ENCODE measurements at regions not wholly inside any gene's neighbourhood (a gene's known extent, or its start where the extent isn't known, plus 50 kb on each side); places are given as distances from the start of the nearest gene placed in this dataset.

DNA sequence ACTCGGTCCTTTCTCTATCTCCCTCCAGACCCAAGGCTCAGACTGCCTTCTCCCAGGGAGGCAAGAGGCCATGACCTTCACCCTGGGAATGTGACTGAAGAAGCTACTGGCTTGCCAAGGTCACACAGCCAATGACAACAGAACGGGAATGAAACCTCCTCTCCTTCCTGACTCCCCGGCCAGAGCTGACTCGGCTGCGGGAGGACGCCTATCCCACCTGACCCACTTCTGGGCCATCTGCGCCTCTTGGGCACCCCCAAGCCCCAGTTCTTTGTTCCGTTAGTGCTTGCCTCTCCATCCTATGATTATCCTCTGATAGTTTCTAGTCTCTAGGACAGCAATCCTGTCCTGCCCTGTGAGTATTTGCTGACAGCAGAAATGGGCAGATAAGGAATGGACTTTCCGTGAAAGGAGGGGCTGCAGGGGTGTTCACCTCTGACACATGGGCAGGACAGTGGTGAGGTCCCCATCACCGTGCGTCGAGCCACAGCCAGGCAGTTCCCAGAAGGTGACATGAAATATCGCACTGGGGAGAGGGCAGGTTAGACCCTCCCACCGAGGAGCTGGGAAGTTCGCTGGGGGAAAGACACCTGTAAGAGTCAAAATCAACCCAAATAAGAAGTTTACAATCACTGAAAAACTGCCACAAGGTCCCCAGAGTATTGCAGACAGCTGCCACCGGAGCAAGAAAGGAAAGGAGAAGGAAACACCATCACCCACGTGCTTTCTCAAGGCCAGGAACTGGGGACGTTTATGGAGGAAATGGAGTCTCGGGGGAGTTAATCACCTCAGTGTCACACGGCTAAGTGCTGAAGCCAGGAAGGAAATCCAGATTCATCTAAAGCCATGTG, 63.0 kb downstream of the INSIG1 start:
- H3K4me1 ChIP-seq (ENCODE audit: control insufficient read depth, insufficient read depth, low read length, poor library complexity, severe bottlenecking), result no peaks in the 10 kb centered on the region
- H3K27ac ChIP-seq (ENCODE audit: low read depth, low read length, severe bottlenecking), result no peak overlapping the region
- WGBS, 2 experiments (ENCODE audit: insufficient coverage in 2 of 2), result 82% methylated on average over 17 to 18 of the region's 20 CpGs
- H3K36me3 ChIP-seq (ENCODE audit: control insufficient read depth, insufficient read depth, low read length), result no peaks in the 10 kb centered on the region
- H3K9me3 ChIP-seq (ENCODE audit: control insufficient read depth, low read length), result no peaks in the 10 kb centered on the region
- H3K4me3 ChIP-seq (ENCODE audit: extremely low read depth, insufficient read depth, low read length, poor library complexity, severe bottlenecking), result no peak overlapping the region

DNA sequence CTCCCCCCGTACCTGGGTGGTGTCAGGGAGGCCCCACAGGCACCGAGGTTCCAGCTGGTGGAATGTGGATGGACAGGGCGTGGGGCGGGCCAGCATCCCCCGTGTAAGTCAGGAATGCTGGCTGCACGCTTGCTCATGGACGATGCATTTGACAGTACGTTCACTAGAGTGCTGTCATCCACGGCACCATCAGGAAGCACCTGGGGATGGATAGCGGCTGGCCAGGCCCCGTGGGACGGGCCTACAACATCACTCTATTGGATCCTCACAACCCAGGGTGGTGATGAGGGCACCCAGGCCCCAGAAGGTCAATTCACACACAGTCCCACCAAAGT, 63.6 kb downstream of the INSIG1 start:
- no peaks in the 10 kb centered on the region for H3K9me3 ChIP-seq (ENCODE audit: control insufficient read depth, low read length)
- H3K4me1 ChIP-seq (ENCODE audit: control insufficient read depth, insufficient read depth, low read length, poor library complexity, severe bottlenecking), result no peaks in the 10 kb centered on the region
- H3K4me3 ChIP-seq (ENCODE audit: extremely low read depth, insufficient read depth, low read length, poor library complexity, severe bottlenecking), result no peak overlapping the region
- no peaks in the 10 kb centered on the region for H3K36me3 ChIP-seq (ENCODE audit: control insufficient read depth, insufficient read depth, low read length)
- H3K27ac ChIP-seq (ENCODE audit: low read depth, low read length, severe bottlenecking), result no peak overlapping the region
- WGBS, 2 experiments (ENCODE audit: insufficient coverage in 2 of 2), result 91 to 93% methylated on average over 10 to 12 of the region's 12 CpGs

DNA sequence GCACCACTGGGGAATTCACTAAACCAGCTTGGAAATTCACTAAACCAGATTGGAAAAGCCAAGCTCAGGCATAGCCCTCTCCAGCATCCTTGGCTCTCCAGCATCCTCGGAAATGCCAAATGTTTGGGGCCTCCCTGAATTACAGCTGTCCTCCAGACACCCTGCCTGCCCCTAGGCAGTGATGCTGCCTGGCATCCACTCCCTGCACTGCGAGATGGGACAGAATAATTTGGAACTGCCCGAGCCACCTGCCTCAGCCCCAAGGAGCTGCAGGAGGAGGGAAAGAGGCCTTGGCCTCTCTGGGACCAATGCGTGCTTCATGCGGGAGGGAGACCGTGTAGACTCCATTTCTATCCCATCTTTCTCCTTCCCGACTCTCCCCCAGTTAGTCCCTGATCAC, 64.3 kb downstream of the INSIG1 start:
- Histone ChIP-seq H3K4me3 (ENCODE audit: extremely low read depth, insufficient read depth, low read length, poor library complexity, severe bottlenecking) (no peak overlapping the region), H3K4me1 (ENCODE audit: control insufficient read depth, insufficient read depth, low read length, poor library complexity, severe bottlenecking) (no peaks in the 10 kb centered on the region), H3K27ac (ENCODE audit: low read depth, low read length, severe bottlenecking) (no peak overlapping the region), H3K36me3 (ENCODE audit: control insufficient read depth, insufficient read depth, low read length) (no peaks in the 10 kb centered on the region), H3K9me3 (ENCODE audit: control insufficient read depth, low read length) (no peaks in the 10 kb centered on the region)
- WGBS, 2 experiments (ENCODE audit: insufficient coverage in 2 of 2), result 90 to 91% methylated on average over 7 of the region's 7 CpGs

DNA sequence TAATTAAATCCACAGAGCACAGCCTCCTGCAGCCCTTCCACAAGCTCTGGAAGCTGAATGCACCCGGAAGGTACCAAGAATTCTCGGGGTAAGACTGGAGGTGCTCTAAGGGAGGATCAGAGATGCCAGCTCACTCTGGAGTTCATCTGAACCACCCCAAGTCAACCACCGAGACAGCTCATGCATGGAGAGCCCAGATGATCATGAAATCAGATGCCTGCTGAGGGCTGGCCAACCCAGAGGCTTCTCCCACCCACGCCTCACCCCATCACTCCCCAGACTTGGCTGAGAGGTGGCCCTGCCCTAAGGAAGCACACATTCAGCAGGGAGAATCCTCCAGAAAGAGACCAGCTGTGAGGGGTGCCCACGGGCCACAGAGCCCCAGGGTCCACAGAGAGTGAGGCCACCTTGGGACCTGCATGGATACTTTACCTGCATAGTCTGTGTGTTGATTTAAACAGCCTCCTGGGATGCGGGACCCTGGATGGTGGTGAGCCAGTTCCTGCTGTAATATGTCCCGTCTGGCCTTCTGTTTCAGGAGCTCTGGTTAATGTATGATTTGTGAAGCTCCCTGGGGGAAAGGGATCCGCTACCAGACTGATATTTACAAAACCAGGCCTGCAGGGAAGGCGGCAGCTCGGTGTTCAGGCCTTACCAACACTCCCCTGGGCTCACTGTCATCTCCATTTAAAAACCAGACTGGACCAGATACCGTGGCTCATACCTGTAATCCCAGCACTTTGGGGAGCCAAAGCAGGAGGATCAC, 64.9 kb downstream of the INSIG1 start:
- Histone ChIP-seq H3K4me1 (ENCODE audit: control insufficient read depth, insufficient read depth, low read length, poor library complexity, severe bottlenecking) (no peaks in the 10 kb centered on the region), H3K27ac (ENCODE audit: low read depth, low read length, severe bottlenecking) (no peak overlapping the region), H3K9me3 (ENCODE audit: control insufficient read depth, low read length) (no peaks in the 10 kb centered on the region), H3K4me3 (ENCODE audit: extremely low read depth, insufficient read depth, low read length, poor library complexity, severe bottlenecking) (no peak overlapping the region), H3K36me3 (ENCODE audit: control insufficient read depth, insufficient read depth, low read length) (no peaks in the 10 kb centered on the region)
- WGBS, 2 experiments (ENCODE audit: insufficient coverage in 2 of 2), result 83 to 90% methylated on average over 8 to 10 of the region's 11 CpGs

DNA sequence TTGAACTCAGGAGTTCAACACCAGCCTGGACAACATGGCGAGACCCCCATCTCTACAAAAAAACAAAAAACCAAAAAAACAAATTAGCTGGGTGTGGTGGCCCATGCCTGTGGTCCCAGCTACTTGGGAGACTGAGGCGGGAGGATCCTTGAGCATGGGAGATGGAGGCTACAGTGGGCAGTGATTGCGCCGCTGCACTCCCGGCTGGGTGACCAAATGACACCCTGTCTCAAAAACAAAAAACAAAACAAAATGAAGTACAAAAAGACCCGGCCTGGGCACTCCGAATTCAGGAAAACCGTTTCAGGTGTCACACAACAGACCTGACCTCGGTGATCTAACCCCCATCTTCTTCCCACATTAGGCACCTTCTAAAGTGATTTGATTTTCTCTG, 65.5 kb downstream of the INSIG1 start:
- 79 to 90% methylated on average over 4 to 5 of the region's 9 CpGs for WGBS, 2 experiments (ENCODE audit: insufficient coverage in 2 of 2)
- no peak overlapping the region for H3K4me3 ChIP-seq (ENCODE audit: extremely low read depth, insufficient read depth, low read length, poor library complexity, severe bottlenecking)

DNA sequence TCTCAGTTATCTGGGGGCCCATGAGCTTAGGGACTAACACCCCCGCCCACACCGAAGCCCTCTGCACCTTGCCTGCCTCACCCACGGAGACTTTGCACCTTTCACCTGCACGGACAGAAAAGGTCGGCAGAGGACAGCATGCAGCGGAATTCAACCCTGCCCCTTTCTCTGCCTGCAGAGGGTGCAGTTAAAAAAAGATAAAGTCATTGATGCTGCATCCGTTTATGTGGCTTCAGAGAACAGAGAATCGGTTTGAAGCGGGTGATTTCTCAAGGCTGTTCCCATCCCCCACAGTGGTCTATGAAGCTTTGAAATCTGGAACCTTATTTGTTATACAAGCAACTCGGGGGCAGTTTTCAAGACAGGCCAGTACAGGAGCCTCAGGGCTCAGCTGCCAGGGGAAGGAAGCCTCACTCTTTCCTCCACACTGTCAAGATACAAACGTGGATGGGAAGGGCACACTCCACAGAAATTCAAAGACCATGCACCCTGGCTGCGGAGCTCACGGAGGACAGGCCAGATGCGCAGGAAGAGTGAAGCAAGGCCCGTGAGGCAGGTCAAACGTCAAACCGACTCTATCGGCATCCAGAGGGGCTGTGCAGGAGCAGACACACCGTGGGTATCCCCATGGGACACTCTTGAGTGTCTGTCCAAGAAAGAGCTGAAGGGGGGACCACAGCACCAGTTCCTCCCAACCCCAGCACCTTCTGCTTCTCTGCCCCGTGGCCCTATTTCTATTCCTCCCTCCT, 66.3 kb downstream of the INSIG1 start:
- H3K4me3 ChIP-seq (ENCODE audit: extremely low read depth, insufficient read depth, low read length, poor library complexity, severe bottlenecking), result no peak overlapping the region
- no peak overlapping the region for H3K27ac ChIP-seq (ENCODE audit: low read depth, low read length, severe bottlenecking)
- no peaks in the 10 kb centered on the region for H3K9me3 ChIP-seq (ENCODE audit: control insufficient read depth, low read length)
- no peaks in the 10 kb centered on the region for H3K4me1 ChIP-seq (ENCODE audit: control insufficient read depth, insufficient read depth, low read length, poor library complexity, severe bottlenecking)
- no peaks in the 10 kb centered on the region for H3K36me3 ChIP-seq (ENCODE audit: control insufficient read depth, insufficient read depth, low read length)
- 58 to 71% methylated on average over 17 to 19 of the region's 20 CpGs for WGBS, 2 experiments (ENCODE audit: insufficient coverage in 2 of 2)

More for the DNA sequence above, 65.5 kb downstream of the INSIG1 start:
- H3K36me3 ChIP-seq (ENCODE audit: control insufficient read depth, insufficient read depth, low read length), result no peaks in the 10 kb centered on the region
- no peak overlapping the region for H3K27ac ChIP-seq (ENCODE audit: low read depth, low read length, severe bottlenecking)
- no peaks in the 10 kb centered on the region for H3K4me1 ChIP-seq (ENCODE audit: control insufficient read depth, insufficient read depth, low read length, poor library complexity, severe bottlenecking)
- H3K9me3 ChIP-seq (ENCODE audit: control insufficient read depth, low read length), result no peaks in the 10 kb centered on the region

DNA sequence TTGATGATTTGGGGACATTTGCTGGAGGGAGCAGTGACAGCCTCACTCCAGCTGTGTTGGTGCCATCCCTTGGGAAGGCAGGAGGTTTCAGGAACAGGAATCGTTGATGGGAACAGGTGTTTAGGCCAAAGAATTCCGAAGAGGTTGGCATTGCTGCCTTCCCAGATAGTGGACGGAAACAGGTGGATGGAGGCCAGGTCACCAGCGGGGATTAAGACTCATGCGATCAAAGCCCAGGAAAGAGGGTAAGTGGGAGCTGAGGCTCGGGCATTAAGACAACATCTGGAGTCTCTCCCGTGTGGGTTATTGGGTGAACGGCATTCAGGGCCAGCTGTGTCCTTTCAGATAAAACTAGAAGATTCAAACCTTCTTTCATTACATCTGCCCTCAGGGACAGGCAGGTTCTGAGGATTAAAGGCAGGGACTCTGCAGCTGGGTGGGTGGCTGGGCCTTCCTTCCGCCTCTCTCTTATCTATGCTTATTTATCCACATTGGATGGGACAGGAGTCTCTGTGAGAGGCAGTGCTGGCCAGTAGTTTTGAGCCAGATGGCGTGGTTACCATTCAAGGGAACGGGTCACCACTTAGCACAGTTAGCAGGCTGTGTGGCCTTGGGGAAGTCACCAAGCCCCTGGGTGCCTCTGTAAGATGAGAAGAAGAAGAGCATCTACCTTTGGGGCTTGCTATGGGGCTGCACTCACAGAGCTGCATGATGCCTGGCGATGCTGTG, 67.6 kb downstream of the INSIG1 start:
- H3K9me3 ChIP-seq (ENCODE audit: control insufficient read depth, low read length), result no peaks in the 10 kb centered on the region
- H3K4me1 ChIP-seq (ENCODE audit: control insufficient read depth, insufficient read depth, low read length, poor library complexity, severe bottlenecking), result no peaks in the 10 kb centered on the region
- H3K27ac ChIP-seq (ENCODE audit: low read depth, low read length, severe bottlenecking), result no peak overlapping the region
- H3K36me3 ChIP-seq (ENCODE audit: control insufficient read depth, insufficient read depth, low read length), result no peaks in the 10 kb centered on the region
- H3K4me3 ChIP-seq (ENCODE audit: extremely low read depth, insufficient read depth, low read length, poor library complexity, severe bottlenecking), result no peak overlapping the region
- WGBS, 2 experiments (ENCODE audit: insufficient coverage in 2 of 2), result 84 to 88% methylated on average over 10 of the region's 12 CpGs

DNA sequence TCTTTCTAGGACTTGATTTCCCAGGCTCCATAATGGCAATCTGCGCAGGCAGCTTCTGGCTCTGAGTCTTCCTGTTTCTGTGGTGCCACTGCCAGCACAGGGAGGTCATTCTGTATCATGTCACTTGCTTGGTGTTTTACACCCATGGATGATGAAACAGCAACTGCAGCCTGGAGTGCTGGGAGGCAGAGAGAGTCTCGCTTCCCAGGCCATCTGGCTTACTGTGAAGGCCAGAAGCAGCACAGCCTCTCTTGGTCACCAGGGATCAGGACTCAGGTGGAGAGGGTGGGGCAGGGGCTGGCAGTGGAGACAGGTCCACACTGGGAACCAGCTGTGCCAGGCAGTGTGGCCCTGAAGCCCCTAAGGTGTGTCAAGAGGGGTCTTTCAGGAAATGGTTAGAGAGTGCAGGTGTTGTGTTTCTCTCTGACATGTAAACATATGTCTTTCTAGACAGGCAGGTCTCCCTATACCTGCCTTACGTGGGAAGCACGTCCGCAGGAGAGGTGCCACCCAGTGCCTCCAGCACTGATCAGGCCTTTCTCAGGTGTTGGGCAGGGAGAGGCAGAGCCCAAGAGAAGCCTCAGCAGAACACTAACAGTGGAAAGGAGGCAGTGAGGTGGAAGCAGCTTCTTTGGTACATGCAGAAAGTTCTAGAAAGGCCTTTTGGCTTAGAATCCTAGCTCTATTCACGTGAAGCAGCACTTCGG, 71.4 kb downstream of the INSIG1 start:
- WGBS, 2 experiments (ENCODE audit: insufficient coverage in 2 of 2), result 41 to 61% methylated on average over 2 to 7 of the region's 7 CpGs
- peaks cover 5% of the 10 kb centered on the region for H3K4me1 ChIP-seq (ENCODE audit: control insufficient read depth, insufficient read depth, low read length, poor library complexity, severe bottlenecking)
- no peaks in the 10 kb centered on the region for H3K9me3 ChIP-seq (ENCODE audit: control insufficient read depth, low read length)
- no peak overlapping the region for H3K27ac ChIP-seq (ENCODE audit: low read depth, low read length, severe bottlenecking)
- H3K36me3 ChIP-seq (ENCODE audit: control insufficient read depth, insufficient read depth, low read length), result no peaks in the 10 kb centered on the region
- H3K4me3 ChIP-seq (ENCODE audit: extremely low read depth, insufficient read depth, low read length, poor library complexity, severe bottlenecking), result no peak overlapping the region

DNA sequence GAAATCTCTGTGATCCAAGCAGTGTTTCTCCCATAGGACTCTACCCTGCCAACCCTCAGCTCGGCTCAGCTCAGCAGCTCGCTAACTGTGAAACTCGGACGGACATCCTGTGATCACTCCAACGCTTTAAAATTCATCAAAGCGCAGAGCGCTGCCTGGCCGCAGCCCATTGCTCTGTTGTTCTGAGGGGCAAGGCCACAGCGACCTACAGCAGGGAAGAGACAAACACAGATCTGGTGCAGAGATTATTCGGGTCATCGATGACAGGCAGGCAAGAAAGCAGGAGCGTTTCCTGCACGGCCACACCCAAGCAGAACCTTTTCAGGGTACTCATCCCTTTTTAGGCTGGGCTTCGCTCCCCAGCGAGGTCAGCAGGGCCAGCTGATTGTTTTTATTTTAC, 72.1 kb downstream of the INSIG1 start:
- Histone ChIP-seq H3K36me3 (ENCODE audit: control insufficient read depth, insufficient read depth, low read length) (no peaks in the 10 kb centered on the region), H3K4me1 (ENCODE audit: control insufficient read depth, insufficient read depth, low read length, poor library complexity, severe bottlenecking) (peaks cover 5% of the 10 kb centered on the region), H3K27ac (ENCODE audit: low read depth, low read length, severe bottlenecking) (no peak overlapping the region), H3K9me3 (ENCODE audit: control insufficient read depth, low read length) (no peaks in the 10 kb centered on the region), H3K4me3 (ENCODE audit: extremely low read depth, insufficient read depth, low read length, poor library complexity, severe bottlenecking) (no peak overlapping the region)
- WGBS, 2 experiments (ENCODE audit: insufficient coverage in 2 of 2), result 40 to 53% methylated on average over 12 to 14 of the region's 15 CpGs
